Parathyroid adenoma (tissue), 2 donors: ENCODE measurements at regions not wholly inside any gene's neighbourhood (a gene's known extent, or its start where the extent isn't known, plus 50 kb on each side); places are given as distances from the start of the nearest gene placed in this dataset.

ENCODE experiments used
- H2AFZ ChIP-seq: fragments of 300-600 bp; sonication (generic); one replicate; pipeline ENCODE4 v1.7.0; 2017; ENCODE audit warnings: antibody characterized with exemption, mild to moderate bottlenecking
- H3K27ac ChIP-seq: fragments of 300-600 bp; sonication (generic); one replicate; pipeline ENCODE4 v1.7.0; 2017
- H3K27me3 ChIP-seq: fragments of 300-600 bp; sonication (generic); one replicate; pipeline ENCODE4 v1.7.0; 2017; ENCODE audit warnings: low read length; ENCODE audit not compliant: control insufficient read depth, insufficient read depth
- H3K36me3 ChIP-seq: fragments of 300-600 bp; sonication (generic); one replicate; pipeline ENCODE4 v1.7.0; 2017; ENCODE audit warnings: low read length; ENCODE audit not compliant: control insufficient read depth, insufficient read depth
- H3K4me1 ChIP-seq: fragments of 300-600 bp; sonication (generic); one replicate; pipeline ENCODE4 v1.7.0; 2017; ENCODE audit warnings: control low read depth
- H3K4me2 ChIP-seq: fragments of 300-600 bp; sonication (generic); one replicate; pipeline ENCODE4 v1.7.0; 2017; ENCODE audit warnings: low read length
- H3K4me3 ChIP-seq: fragments of 300-600 bp; sonication (generic); one replicate; pipeline ENCODE4 v1.7.0; 2017; ENCODE audit warnings: low read depth, low read length
- H3K79me2 ChIP-seq: fragments of 300-600 bp; sonication (generic); one replicate; pipeline ENCODE4 v1.7.0; 2017; ENCODE audit warnings: control low read depth
- H3K9ac ChIP-seq: fragments of 300-600 bp; sonication (generic); one replicate; pipeline ENCODE4 v1.7.0; 2017; ENCODE audit warnings: mild to moderate bottlenecking
- H3K9me3 ChIP-seq: fragments of 300-600 bp; sonication (generic); one replicate; pipeline ENCODE4 v1.7.0; 2017; ENCODE audit warnings: low read length; ENCODE audit not compliant: control insufficient read depth
- CTCF ChIP-seq: fragments of 300-600 bp; sonication (generic); IDR thresholded peaks from one replicate; pipeline ENCODE4 v1.7.0; 2017; ENCODE audit warnings: antibody characterized with exemption, mild to moderate bottlenecking
- donor health status: primary hyperparathyroidism.

- no peak overlapping the region for H3K9ac ChIP-seq
Observed at GRCh38 chr13:79834876-79835275, 353.9 kb downstream of the NDFIP2 start.

GRCh38 chr13:79833991-79834390 lies 353.0 kb downstream of the NDFIP2 start:
- H3K27me3 ChIP-seq, result no peaks in the 10 kb centered on the region
- H3K36me3 ChIP-seq, result no peaks in the 10 kb centered on the region
- no peaks in the 10 kb centered on the region for H3K79me2 ChIP-seq
- H3K27ac ChIP-seq, result no peak overlapping the region
- H3K9ac ChIP-seq, result no peak overlapping the region
- no peak overlapping the region for H3K4me3 ChIP-seq
- no peaks in the 10 kb centered on the region for H3K9me3 ChIP-seq
- no peak overlapping the region for H2AFZ ChIP-seq
- no peak for TF ChIP-seq CTCF
- no peak overlapping the region for H3K4me2 ChIP-seq
- H3K4me1 ChIP-seq, result no peaks in the 10 kb centered on the region

More at GRCh38 chr13:79834876-79835275, 353.9 kb downstream of the NDFIP2 start:
- no peaks in the 10 kb centered on the region for H3K79me2 ChIP-seq
- no peak overlapping the region for H3K27ac ChIP-seq
- H2AFZ ChIP-seq, result no peak overlapping the region
- H3K27me3 ChIP-seq, result no peaks in the 10 kb centered on the region
- no peak overlapping the region for H3K4me2 ChIP-seq
- TF ChIP-seq CTCF, result no peak
- H3K4me1 ChIP-seq, result no peaks in the 10 kb centered on the region
- H3K36me3 ChIP-seq, result no peaks in the 10 kb centered on the region
- no peak overlapping the region for H3K4me3 ChIP-seq
- no peaks in the 10 kb centered on the region for H3K9me3 ChIP-seq

GRCh38 chr13:79831556-79831955 lies 350.6 kb downstream of the NDFIP2 start:
- Histone ChIP-seq H3K9me3 (no peaks in the 10 kb centered on the region), H2AFZ (no peak overlapping the region), H3K4me2 (no peak overlapping the region), H3K36me3 (no peaks in the 10 kb centered on the region), H3K79me2 (no peaks in the 10 kb centered on the region), H3K4me3 (no peak overlapping the region), H3K4me1 (no peaks in the 10 kb centered on the region), H3K27me3 (no peaks in the 10 kb centered on the region), H3K9ac (no peak overlapping the region), H3K27ac (no peak overlapping the region)
- no peak for TF ChIP-seq CTCF

- Histone ChIP-seq H3K79me2 (no peaks in the 10 kb centered on the region), H2AFZ (no peak overlapping the region), H3K27ac (no peak overlapping the region), H3K36me3 (no peaks in the 10 kb centered on the region), H3K9ac (no peak overlapping the region), H3K9me3 (no peaks in the 10 kb centered on the region), H3K27me3 (no peaks in the 10 kb centered on the region), H3K4me2 (no peak overlapping the region), H3K4me3 (no peak overlapping the region), H3K4me1 (no peaks in the 10 kb centered on the region)
- TF ChIP-seq CTCF, result no peak
Observed at GRCh38 chr13:79830945-79831344, 350.0 kb downstream of the NDFIP2 start.

- Histone ChIP-seq H3K9me3 (no peaks in the 10 kb centered on the region), H3K4me3 (no peak overlapping the region), H3K27me3 (no peaks in the 10 kb centered on the region), H3K4me1 (no peaks in the 10 kb centered on the region), H3K9ac (no peak overlapping the region), H3K27ac (no peak overlapping the region), H3K36me3 (no peaks in the 10 kb centered on the region), H3K4me2 (no peak overlapping the region), H3K79me2 (no peaks in the 10 kb centered on the region), H2AFZ (no peak overlapping the region)
- TF ChIP-seq CTCF, result no peak
Observed at GRCh38 chr13:79830426-79830825, 349.5 kb downstream of the NDFIP2 start.
